ENCODE measurements at regions not wholly inside any gene's neighbourhood (a gene's known extent, or its start where the extent isn't known, plus 50 kb on each side); places are given as distances from the start of the nearest gene placed in this dataset.

DNA sequence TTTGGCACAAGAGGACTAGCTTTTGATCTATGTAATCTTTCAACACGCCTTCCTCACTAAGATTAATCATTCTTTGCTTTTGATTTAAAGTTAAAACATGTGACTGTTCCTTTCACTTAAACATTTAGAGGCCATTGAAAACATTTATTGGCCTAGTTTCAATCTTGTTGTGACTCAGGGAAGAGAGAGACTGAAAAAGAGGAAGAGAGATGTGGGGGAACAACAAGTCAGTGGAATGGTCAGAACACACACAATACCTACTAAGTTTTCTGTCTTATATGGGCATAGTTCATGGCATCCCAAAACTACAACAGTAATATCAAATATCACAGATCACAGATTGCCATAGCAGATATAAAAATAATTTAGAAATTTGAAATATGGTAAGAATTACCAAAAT is 812.9 kb upstream of the AGA start:
- no peaks in the 10 kb centered on the region for H4K20me1 ChIP-seq (ENCODE audit: insufficient read depth, low read length)
- H3K9me3 ChIP-seq (replicated peaks; ENCODE audit: insufficient read depth, low read length), result no peaks in the 10 kb centered on the region
- H3K27me3 ChIP-seq (replicated peaks; ENCODE audit: insufficient read depth, low read length), result no peaks in the 10 kb centered on the region
- H3K9me2 ChIP-seq (replicated peaks; ENCODE audit: insufficient read depth, low read length), result no peaks in the 10 kb centered on the region
- no peak overlapping the region for H3K9ac ChIP-seq (ENCODE audit: low read length)
- H3K27ac ChIP-seq (ENCODE audit: low read length), result no peak overlapping the region
- H3K4me3 ChIP-seq (ENCODE audit: low read length), result no peak overlapping the region
- no peaks in the 10 kb centered on the region for H3F3A ChIP-seq (ENCODE audit: insufficient read depth, low read length)
- no peak for DNase-seq
- no peak overlapping the region for H2AFZ ChIP-seq (ENCODE audit: low read length)
- H3K4me2 ChIP-seq (ENCODE audit: low read depth, low read length), result no peak overlapping the region
- H3K36me3 ChIP-seq (replicated peaks; ENCODE audit: insufficient read depth, low read length), result no peaks in the 10 kb centered on the region
- H3K4me1 ChIP-seq (ENCODE audit: low read length), result no peaks in the 10 kb centered on the region
- H3K79me2 ChIP-seq (ENCODE audit: low read length), result no peaks in the 10 kb centered on the region
- TF ChIP-seq, protein P1, sequence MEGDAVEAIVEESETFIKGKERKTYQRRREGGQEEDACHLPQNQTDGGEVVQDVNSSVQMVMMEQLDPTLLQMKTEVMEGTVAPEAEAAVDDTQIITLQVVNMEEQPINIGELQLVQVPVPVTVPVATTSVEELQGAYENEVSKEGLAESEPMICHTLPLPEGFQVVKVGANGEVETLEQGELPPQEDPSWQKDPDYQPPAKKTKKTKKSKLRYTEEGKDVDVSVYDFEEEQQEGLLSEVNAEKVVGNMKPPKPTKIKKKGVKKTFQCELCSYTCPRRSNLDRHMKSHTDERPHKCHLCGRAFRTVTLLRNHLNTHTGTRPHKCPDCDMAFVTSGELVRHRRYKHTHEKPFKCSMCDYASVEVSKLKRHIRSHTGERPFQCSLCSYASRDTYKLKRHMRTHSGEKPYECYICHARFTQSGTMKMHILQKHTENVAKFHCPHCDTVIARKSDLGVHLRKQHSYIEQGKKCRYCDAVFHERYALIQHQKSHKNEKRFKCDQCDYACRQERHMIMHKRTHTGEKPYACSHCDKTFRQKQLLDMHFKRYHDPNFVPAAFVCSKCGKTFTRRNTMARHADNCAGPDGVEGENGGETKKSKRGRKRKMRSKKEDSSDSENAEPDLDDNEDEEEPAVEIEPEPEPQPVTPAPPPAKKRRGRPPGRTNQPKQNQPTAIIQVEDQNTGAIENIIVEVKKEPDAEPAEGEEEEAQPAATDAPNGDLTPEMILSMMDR (IDR thresholded peaks at IDR 0.05; ENCODE audit: low read length), result no peak
- no peak for TF ChIP-seq EZH2phosphoT487 (IDR thresholded peaks at IDR 0.05; ENCODE audit: low read length)
- TF ChIP-seq EZH2 (optimal IDR thresholded peaks at IDR 0.05; ENCODE audit: low read depth, low read length), result no peak

DNA sequence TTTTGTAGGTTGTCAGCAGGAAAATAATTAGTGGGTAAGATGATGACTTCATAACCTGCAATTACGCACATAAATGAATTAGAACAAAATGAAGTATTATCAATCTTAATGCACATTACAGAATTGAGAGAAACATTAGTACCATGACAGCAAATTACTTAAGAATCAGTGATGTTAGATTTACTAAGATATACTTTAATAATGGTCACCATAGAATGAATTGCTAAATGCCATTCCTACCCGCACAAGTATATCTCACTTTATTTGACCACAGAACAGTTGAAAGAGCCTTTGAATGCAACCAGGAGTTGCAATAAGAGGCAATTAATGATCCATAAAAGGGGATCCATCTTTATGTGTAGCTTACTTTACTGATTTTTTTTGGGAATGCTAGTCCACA is 816.4 kb upstream of the AGA start:
- Histone ChIP-seq H3K27me3 (replicated peaks; ENCODE audit: insufficient read depth, low read length) (no peaks in the 10 kb centered on the region), H3K36me3 (replicated peaks; ENCODE audit: insufficient read depth, low read length) (no peaks in the 10 kb centered on the region)

DNA sequence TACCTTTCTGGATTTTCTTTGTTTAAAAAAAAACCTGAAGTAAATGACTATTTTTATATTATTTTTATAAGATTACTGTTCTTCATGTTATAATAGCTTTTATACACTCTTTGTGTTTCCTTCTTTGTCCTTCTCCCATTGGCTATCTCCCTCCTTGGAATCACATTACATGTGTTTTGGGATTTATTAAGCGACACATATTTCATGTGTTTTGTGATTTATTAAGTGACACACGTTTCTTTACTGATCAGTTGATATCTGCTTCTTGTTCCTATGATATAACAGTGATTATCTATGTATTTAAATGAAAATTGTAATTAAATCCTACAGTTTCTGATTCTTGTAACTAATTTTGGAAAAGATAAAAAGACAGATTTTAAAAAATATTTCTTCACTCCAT is 817.3 kb upstream of the AGA start:
- Histone ChIP-seq H3K79me2 (ENCODE audit: low read length) (no peaks in the 10 kb centered on the region), H3K9ac (ENCODE audit: low read length) (no peak overlapping the region), H3K9me3 (replicated peaks; ENCODE audit: insufficient read depth, low read length) (no peaks in the 10 kb centered on the region), H3K36me3 (replicated peaks; ENCODE audit: insufficient read depth, low read length) (no peaks in the 10 kb centered on the region), H3K9me2 (replicated peaks; ENCODE audit: insufficient read depth, low read length) (no peaks in the 10 kb centered on the region), H2AFZ (ENCODE audit: low read length) (no peak overlapping the region), H3K4me3 (ENCODE audit: low read length) (no peak overlapping the region), H4K20me1 (ENCODE audit: insufficient read depth, low read length) (no peaks in the 10 kb centered on the region), H3K4me1 (ENCODE audit: low read length) (no peaks in the 10 kb centered on the region), H3K4me2 (ENCODE audit: low read depth, low read length) (no peak overlapping the region), H3K27ac (ENCODE audit: low read length) (no peak overlapping the region), H3F3A (ENCODE audit: insufficient read depth, low read length) (no peaks in the 10 kb centered on the region), H3K27me3 (replicated peaks; ENCODE audit: insufficient read depth, low read length) (no peaks in the 10 kb centered on the region)
- TF ChIP-seq EZH2phosphoT487 (IDR thresholded peaks at IDR 0.05; ENCODE audit: low read length) (no peak), EZH2 (optimal IDR thresholded peaks at IDR 0.05; ENCODE audit: low read depth, low read length) (no peak)
- TF ChIP-seq, protein P1 (IDR thresholded peaks at IDR 0.05; ENCODE audit: low read length), result no peak
- DNase-seq, result no peak

More for the DNA sequence above, 816.4 kb upstream of the AGA start:
- no peak overlapping the region for H3K27ac ChIP-seq (ENCODE audit: low read length)
- H3K4me2 ChIP-seq (ENCODE audit: low read depth, low read length), result no peak overlapping the region
- no peaks in the 10 kb centered on the region for H3K9me2 ChIP-seq (replicated peaks; ENCODE audit: insufficient read depth, low read length)
- no peak overlapping the region for H2AFZ ChIP-seq (ENCODE audit: low read length)
- H3F3A ChIP-seq (ENCODE audit: insufficient read depth, low read length), result no peaks in the 10 kb centered on the region
- TF ChIP-seq, protein P1 (IDR thresholded peaks at IDR 0.05; ENCODE audit: low read length), result no peak
- TF ChIP-seq EZH2 (optimal IDR thresholded peaks at IDR 0.05; ENCODE audit: low read depth, low read length), result no peak
- TF ChIP-seq EZH2phosphoT487 (IDR thresholded peaks at IDR 0.05; ENCODE audit: low read length), result no peak
- no peak overlapping the region for H3K9ac ChIP-seq (ENCODE audit: low read length)
- H3K79me2 ChIP-seq (ENCODE audit: low read length), result no peaks in the 10 kb centered on the region
- DNase-seq, result no peak
- H3K4me1 ChIP-seq (ENCODE audit: low read length), result no peaks in the 10 kb centered on the region
- H4K20me1 ChIP-seq (ENCODE audit: insufficient read depth, low read length), result no peaks in the 10 kb centered on the region
- no peak overlapping the region for H3K4me3 ChIP-seq (ENCODE audit: low read length)
- H3K9me3 ChIP-seq (replicated peaks; ENCODE audit: insufficient read depth, low read length), result no peaks in the 10 kb centered on the region

Data from MM.1S (cell line).